GM12873 (cell line): ENCODE measurements at regions not wholly inside any gene's neighbourhood (a gene's known extent, or its start where the extent isn't known, plus 50 kb on each side); places are given as distances from the start of the nearest gene placed in this dataset.

Experiments used
- CTCF ChIP-seq: IDR thresholded peaks from 2 replicates; pipeline ENCODE4 v1.5.1; 2012; ENCODE audit warnings: low read depth, mild to moderate bottlenecking, moderate library complexity, low read length, control low read depth; ENCODE audit not compliant: insufficient read depth; ENCODE audit errors: missing control alignments

- TF ChIP-seq CTCF: no peak
These were observed 208.6 kb downstream of the NFKBIZ start for GRCh38 chr3:102057781-102058421.

- no peak for TF ChIP-seq CTCF
These were observed 210.0 kb downstream of the NFKBIZ start for GRCh38 chr3:102059145-102059943.

GRCh38 chr3:102060814-102061213 lies 211.5 kb downstream of the NFKBIZ start:
- TF ChIP-seq CTCF: no peak

- no peak for TF ChIP-seq CTCF
These were observed 214.3 kb downstream of the NFKBIZ start for GRCh38 chr3:102063572-102063971.

GRCh38 chr3:102066470-102066869 lies 217.2 kb downstream of the NFKBIZ start:
- TF ChIP-seq CTCF: no peak

GRCh38 chr3:102068327-102068726 lies 219.0 kb downstream of the NFKBIZ start:
- no peak for TF ChIP-seq CTCF

GRCh38 chr3:102068736-102069135 lies 219.4 kb downstream of the NFKBIZ start:
- no peak for TF ChIP-seq CTCF
